ENCODE measurements at regions not wholly inside any gene's neighbourhood (a gene's known extent, or its start where the extent isn't known, plus 50 kb on each side); places are given as distances from the start of the nearest gene placed in this dataset.

DNA sequence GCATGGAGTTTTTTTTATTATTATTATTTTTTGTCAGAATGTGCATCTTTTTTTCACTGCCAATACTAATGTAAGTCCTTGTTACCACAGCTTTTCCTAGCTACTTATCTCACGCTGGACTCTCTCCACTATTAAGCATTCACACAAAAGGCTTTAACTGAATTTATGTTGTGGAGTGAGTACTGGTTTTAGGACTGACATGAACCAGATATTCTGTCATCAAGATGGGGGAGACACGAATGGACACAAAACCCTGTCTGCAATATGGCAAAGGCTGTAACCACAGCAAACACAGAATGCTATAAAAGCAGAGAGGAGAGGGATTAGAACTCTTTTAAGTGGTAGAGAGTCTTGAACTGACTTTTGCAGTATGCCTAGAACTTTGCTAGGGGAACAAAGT is 592.2 kb upstream of the TBL1XR1 start:
- ChIA-PET POLR2A (no interaction called here), CTCF (ENCODE audit: low intra/inter-chr PET ratio, low total read pairs) (no interaction called here)
- no peak for DNase-seq (ENCODE audit: low spot score)
- H3K79me2 ChIP-seq (ENCODE audit: insufficient read depth, low read length) = no peaks in the 10 kb centered on the region
- no peak overlapping the region for H3K9ac ChIP-seq (ENCODE audit: insufficient read depth, low read depth, low read length)
- H2AFZ ChIP-seq (ENCODE audit: low read length) = no peak overlapping the region
- no peak overlapping the region for H3K4me2 ChIP-seq (ENCODE audit: low read depth, low read length)
- no TSS peak for BruUV-seq (replicated peaks)
- H3K9me3 ChIP-seq (ENCODE audit: low read length) = no peaks in the 10 kb centered on the region
- H3K4me1 ChIP-seq (ENCODE audit: insufficient read depth, low read length) = no peaks in the 10 kb centered on the region
- H3K27me3 ChIP-seq (ENCODE audit: control insufficient read depth in 1 of 2, insufficient read depth in 2 of 2, low read length in 2 of 2) = no peaks in the 10 kb centered on the region
- FAIRE-seq = no peak
- H3K36me3 ChIP-seq (replicated peaks in 1 of 2; ENCODE audit: control insufficient read depth in 1 of 2, insufficient read depth in 2 of 2, low read length in 2 of 2) = no peaks in the 10 kb centered on the region
- no peaks in the 10 kb centered on the region for H4K20me1 ChIP-seq (ENCODE audit: insufficient read depth, low read length)
- in situ Hi-C loops (cut with HindIII; ENCODE audit: extremely low pct_ligation_motif_present, low pct_unique_long_range_greater_than_20kb) (loop anchor here (25.0 kb wide), 1 partner anchor 1277 kb away; no protein-coding TSS in a partner anchor), intact Hi-C loops (cut with micrococcal nuclease; ENCODE audit: unreplicated experiment) (no loop called here)
- 74% methylated on average over 2 of the region's 2 CpGs for WGBS (ENCODE audit: low lambda C conversion rate)
- no peak overlapping the region for H3K4me3 ChIP-seq (replicated peaks in 1 of 3; ENCODE audit: insufficient read depth in 1 of 3, low read depth in 2 of 3, low read length in 3 of 3)
- ATAC-seq = no peak
- H3K27ac ChIP-seq (ENCODE audit: extremely low read length, insufficient read depth, low read length) = no peak overlapping the region
- TF ChIP-seq, protein P1, sequence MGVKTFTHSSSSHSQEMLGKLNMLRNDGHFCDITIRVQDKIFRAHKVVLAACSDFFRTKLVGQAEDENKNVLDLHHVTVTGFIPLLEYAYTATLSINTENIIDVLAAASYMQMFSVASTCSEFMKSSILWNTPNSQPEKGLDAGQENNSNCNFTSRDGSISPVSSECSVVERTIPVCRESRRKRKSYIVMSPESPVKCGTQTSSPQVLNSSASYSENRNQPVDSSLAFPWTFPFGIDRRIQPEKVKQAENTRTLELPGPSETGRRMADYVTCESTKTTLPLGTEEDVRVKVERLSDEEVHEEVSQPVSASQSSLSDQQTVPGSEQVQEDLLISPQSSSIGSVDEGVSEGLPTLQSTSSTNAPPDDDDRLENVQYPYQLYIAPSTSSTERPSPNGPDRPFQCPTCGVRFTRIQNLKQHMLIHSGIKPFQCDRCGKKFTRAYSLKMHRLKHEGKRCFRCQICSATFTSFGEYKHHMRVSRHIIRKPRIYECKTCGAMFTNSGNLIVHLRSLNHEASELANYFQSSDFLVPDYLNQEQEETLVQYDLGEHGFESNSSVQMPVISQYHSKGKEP (CRISPR knock-in tag; IDR thresholded peaks at IDR 0.05) = no peak
- no peak for TF ChIP-seq ZFP1 (CRISPR knock-in tag; IDR thresholded peaks at IDR 0.05)
- no peak for TF ChIP-seq ZNF343 (CRISPR knock-in tag; IDR thresholded peaks at IDR 0.05)
- TF ChIP-seq KLF15 (CRISPR knock-in tag; IDR thresholded peaks at IDR 0.05; ENCODE audit: borderline replicate concordance) = no peak
- TF ChIP-seq ZNF552 (CRISPR knock-in tag; IDR thresholded peaks at IDR 0.05; ENCODE audit: borderline replicate concordance) = no peak
- TF ChIP-seq ZKSCAN1 (IDR thresholded peaks at IDR 0.05; ENCODE audit: low read length) = no peak
- TF ChIP-seq, protein P2, sequence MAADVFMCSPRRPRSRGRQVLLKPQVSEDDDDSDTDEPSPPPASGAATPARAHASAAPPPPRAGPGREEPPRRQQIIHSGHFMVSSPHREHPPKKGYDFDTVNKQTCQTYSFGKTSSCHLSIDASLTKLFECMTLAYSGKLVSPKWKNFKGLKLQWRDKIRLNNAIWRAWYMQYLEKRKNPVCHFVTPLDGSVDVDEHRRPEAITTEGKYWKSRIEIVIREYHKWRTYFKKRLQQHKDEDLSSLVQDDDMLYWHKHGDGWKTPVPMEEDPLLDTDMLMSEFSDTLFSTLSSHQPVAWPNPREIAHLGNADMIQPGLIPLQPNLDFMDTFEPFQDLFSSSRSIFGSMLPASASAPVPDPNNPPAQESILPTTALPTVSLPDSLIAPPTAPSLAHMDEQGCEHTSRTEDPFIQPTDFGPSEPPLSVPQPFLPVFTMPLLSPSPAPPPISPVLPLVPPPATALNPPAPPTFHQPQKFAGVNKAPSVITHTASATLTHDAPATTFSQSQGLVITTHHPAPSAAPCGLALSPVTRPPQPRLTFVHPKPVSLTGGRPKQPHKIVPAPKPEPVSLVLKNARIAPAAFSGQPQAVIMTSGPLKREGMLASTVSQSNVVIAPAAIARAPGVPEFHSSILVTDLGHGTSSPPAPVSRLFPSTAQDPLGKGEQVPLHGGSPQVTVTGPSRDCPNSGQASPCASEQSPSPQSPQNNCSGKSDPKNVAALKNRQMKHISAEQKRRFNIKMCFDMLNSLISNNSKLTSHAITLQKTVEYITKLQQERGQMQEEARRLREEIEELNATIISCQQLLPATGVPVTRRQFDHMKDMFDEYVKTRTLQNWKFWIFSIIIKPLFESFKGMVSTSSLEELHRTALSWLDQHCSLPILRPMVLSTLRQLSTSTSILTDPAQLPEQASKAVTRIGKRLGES (CRISPR knock-in tag; IDR thresholded peaks at IDR 0.05; ENCODE audit: borderline replicate concordance) = no peak
- TF ChIP-seq SP2 (CRISPR knock-in tag; IDR thresholded peaks at IDR 0.05) = no peak
- no peak for TF ChIP-seq JDP2 (CRISPR knock-in tag; IDR thresholded peaks at IDR 0.05; ENCODE audit: borderline replicate concordance)
- no peak for TF ChIP-seq MBD4 (IDR thresholded peaks at IDR 0.05; ENCODE audit: borderline replicate concordance, low read length)
- no peak for TF ChIP-seq ZSCAN29 (CRISPR knock-in tag; conservative IDR thresholded peaks at IDR 0.05)
- TF ChIP-seq ARNT (IDR thresholded peaks at IDR 0.05) = no peak
- no peak for TF ChIP-seq ZC3H13 (CRISPR knock-in tag; IDR thresholded peaks at IDR 0.05)
- no peak for TF ChIP-seq SP1 (IDR thresholded peaks at IDR 0.05)
- TF ChIP-seq SP1 (CRISPR knock-in tag; IDR thresholded peaks at IDR 0.05) = no peak
- TF ChIP-seq SNAPC4 (CRISPR knock-in tag; IDR thresholded peaks at IDR 0.05) = no peak
